NCI-H748 treated with DMSO at 0.1 percent for 48 hours (cell line): ENCODE measurements at regions not wholly inside any gene's neighbourhood (a gene's known extent, or its start where the extent isn't known, plus 50 kb on each side); places are given as distances from the start of the nearest gene placed in this dataset.

Experiments
- DNase-seq: peaks from one replicate; lab custom pipeline; 2025; lab: John Stamatoyannopoulos, UW

GRCh38 chr7:47147213-47147631, 434.7 kb downstream of the TNS3 start:
- no peak for DNase-seq

GRCh38 chr7:47145982-47146381, 435.9 kb downstream of the TNS3 start:
- no peak for DNase-seq

- no peak for DNase-seq
Observed at GRCh38 chr7:47145186-47145725, 436.7 kb downstream of the TNS3 start.

GRCh38 chr7:47143339-47143738, 438.6 kb downstream of the TNS3 start:
- no peak for DNase-seq

GRCh38 chr7:47142867-47143175, 439.1 kb downstream of the TNS3 start:
- no peak for DNase-seq

GRCh38 chr7:47142169-47142866, 439.6 kb downstream of the TNS3 start:
- DNase-seq: no peak

- DNase-seq: no peak
Observed at GRCh38 chr7:47132471-47132870, 449.4 kb downstream of the TNS3 start.

GRCh38 chr7:47128700-47129099, 453.2 kb downstream of the TNS3 start:
- DNase-seq: no peak

GRCh38 chr7:47125529-47125928, 456.4 kb downstream of the TNS3 start:
- no peak for DNase-seq

GRCh38 chr7:47119261-47119865, 462.5 kb downstream of the TNS3 start:
- no peak for DNase-seq

GRCh38 chr7:47104206-47104549, 477.7 kb downstream of the TNS3 start:
- no peak for DNase-seq

- DNase-seq: no peak
Observed at GRCh38 chr7:47103498-47104205, 478.3 kb downstream of the TNS3 start.

GRCh38 chr7:47102331-47102841, 479.5 kb downstream of the TNS3 start:
- no peak for DNase-seq

GRCh38 chr7:47100817-47101435, 481.0 kb downstream of the TNS3 start:
- DNase-seq: peak; percentile 27

- no peak for DNase-seq
Observed at GRCh38 chr7:47100148-47100816, 481.6 kb downstream of the TNS3 start.

GRCh38 chr7:47097431-47097830, 484.5 kb downstream of the TNS3 start:
- DNase-seq: no peak

GRCh38 chr7:47095946-47096345, 486.0 kb downstream of the TNS3 start:
- DNase-seq: no peak

- DNase-seq: no peak
Observed at GRCh38 chr7:47094462-47094861, 487.4 kb downstream of the TNS3 start.

GRCh38 chr7:47093320-47094234, 488.3 kb downstream of the TNS3 start:
- no peak for DNase-seq

- no peak for DNase-seq
Observed at GRCh38 chr7:47092336-47092735, 489.6 kb downstream of the TNS3 start.

- DNase-seq: no peak
Observed at GRCh38 chr7:47091141-47091540, 490.8 kb downstream of the TNS3 start.
